ENCODE measurements at regions not wholly inside any gene's neighbourhood (a gene's known extent, or its start where the extent isn't known, plus 50 kb on each side); places are given as distances from the start of the nearest gene placed in this dataset.

DNA sequence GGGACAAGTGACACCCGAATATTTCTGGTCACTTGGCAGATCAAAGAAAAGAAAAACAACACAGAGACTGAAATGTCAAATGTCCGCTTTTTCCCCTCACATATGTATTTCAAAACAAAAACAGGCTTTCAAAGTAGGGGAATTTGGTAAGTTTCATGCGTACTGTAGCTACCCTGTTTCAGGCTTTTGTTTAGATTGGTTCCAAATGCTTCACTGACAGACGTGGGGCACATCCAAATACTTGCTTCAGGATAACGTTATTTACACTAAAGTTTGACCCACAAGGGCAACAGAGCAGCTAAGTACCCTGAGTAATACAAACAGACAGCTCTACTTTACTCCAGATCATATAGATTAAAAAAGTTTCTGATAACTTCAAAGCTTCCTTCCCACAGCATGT lies 804.5 kb upstream of the POU3F4 start:
- TF ChIP-seq CEBPB (IDR thresholded peaks at IDR 0.05; ENCODE audit: low read depth, low read length), result no peak
- TF ChIP-seq EZH2 (IDR thresholded peaks at IDR 0.05; ENCODE audit: low read depth, low read length, severe bottlenecking), result no peak
- TF ChIP-seq, protein P1, sequence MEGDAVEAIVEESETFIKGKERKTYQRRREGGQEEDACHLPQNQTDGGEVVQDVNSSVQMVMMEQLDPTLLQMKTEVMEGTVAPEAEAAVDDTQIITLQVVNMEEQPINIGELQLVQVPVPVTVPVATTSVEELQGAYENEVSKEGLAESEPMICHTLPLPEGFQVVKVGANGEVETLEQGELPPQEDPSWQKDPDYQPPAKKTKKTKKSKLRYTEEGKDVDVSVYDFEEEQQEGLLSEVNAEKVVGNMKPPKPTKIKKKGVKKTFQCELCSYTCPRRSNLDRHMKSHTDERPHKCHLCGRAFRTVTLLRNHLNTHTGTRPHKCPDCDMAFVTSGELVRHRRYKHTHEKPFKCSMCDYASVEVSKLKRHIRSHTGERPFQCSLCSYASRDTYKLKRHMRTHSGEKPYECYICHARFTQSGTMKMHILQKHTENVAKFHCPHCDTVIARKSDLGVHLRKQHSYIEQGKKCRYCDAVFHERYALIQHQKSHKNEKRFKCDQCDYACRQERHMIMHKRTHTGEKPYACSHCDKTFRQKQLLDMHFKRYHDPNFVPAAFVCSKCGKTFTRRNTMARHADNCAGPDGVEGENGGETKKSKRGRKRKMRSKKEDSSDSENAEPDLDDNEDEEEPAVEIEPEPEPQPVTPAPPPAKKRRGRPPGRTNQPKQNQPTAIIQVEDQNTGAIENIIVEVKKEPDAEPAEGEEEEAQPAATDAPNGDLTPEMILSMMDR (IDR thresholded peaks at IDR 0.05; ENCODE audit: control extremely low read depth in 1 of 3, insufficient read depth in 1 of 3, low read depth in 1 of 3, low read length in 3 of 3), result no peak
- TF ChIP-seq TBP (IDR thresholded peaks at IDR 0.05; ENCODE audit: low read depth, low read length), result no peak
- TF ChIP-seq SUZ12 (IDR thresholded peaks at IDR 0.05; ENCODE audit: low read length), result no peak
- no peak for TF ChIP-seq SRF (IDR thresholded peaks at IDR 0.05; ENCODE audit: low read depth, low read length)
- TF ChIP-seq JUND (IDR thresholded peaks at IDR 0.05; ENCODE audit: low read length), result no peak
- no peak for TF ChIP-seq TAF7 (optimal IDR thresholded peaks at IDR 0.05; ENCODE audit: borderline replicate concordance, low read depth, low read length)

All from H1 (cell line).